Thyroid gland (tissue), 4 donors: ENCODE measurements at regions not wholly inside any gene's neighbourhood (a gene's known extent, or its start where the extent isn't known, plus 50 kb on each side); places are given as distances from the start of the nearest gene placed in this dataset.
"Not testable (repeated sequence)": the region's sequence is repeated elsewhere in the genome, so short reads cannot be mapped to it uniquely, and the experiment has no call there.

Experiments
- DNase-seq, 2 donors: peaks; one replicate each; pipeline ENCODE4 v3.0.0-alpha.2; 2019
- H3K27ac ChIP-seq, 3 donors: fragments of 200-600 bp; sonication (generic); 1 replicate in 2 of 3; 2 replicates in 1 of 3; pipeline ENCODE4 v1.5.1; 2016 to 2019; ENCODE audit warnings: mild to moderate bottlenecking in 1 of 3, moderate library complexity in 1 of 3
- H3K27me3 ChIP-seq: fragments of 200-600 bp; sonication (generic); one replicate; pipeline ENCODE4 v1.5.1; 2019
- H3K36me3 ChIP-seq, 2 donors: fragments of 200-600 bp; sonication (generic); one replicate each; pipeline ENCODE4 v1.5.1; 2016 to 2019
- H3K4me1 ChIP-seq, 2 donors: fragments of 200-600 bp; sonication (generic); one replicate each; pipeline ENCODE4 v1.5.1; 2017 to 2019
- H3K4me3 ChIP-seq, 3 donors: fragments of 200-600 bp; sonication (generic); replicated peaks in 1 of 3; 1 replicate in 2 of 3; 2 replicates in 1 of 3; pipeline ENCODE4 v1.5.1; 2016; ENCODE audit warnings: mild to moderate bottlenecking in 1 of 3
- H3K9me3 ChIP-seq: fragments of 200-600 bp; sonication (generic); one replicate; pipeline ENCODE4 v1.5.1; 2017
- POLR2A ChIP-seq, 2 donors: fragments of 450-650 bp; IDR thresholded peaks; one replicate each; pipeline ENCODE4 v1.6.1; 2017; ENCODE audit warnings: antibody characterized with exemption in 2 of 2, mild to moderate bottlenecking in 2 of 2, moderate library complexity in 1 of 2
- WGBS, 2 donors: methylation state at CpG; one replicate each; pipeline ENCODE4 v1.1.5; 2017; 5-methylcytosine and 5-hydroxymethylcytosine counted together
- intact Hi-C: fragments of 100-400 bp; cut with DNase I; formaldehyde crosslinking; loops from one replicate; pipeline ENCODE4 v1.15.1; 2023
- TF ChIP-seq, protein P1 (sequence below), 6 experiments: fragments of 200-600 bp in 3 of 6; fragments of 450-650 bp in 3 of 6; sonication (generic) in 3 of 6; IDR thresholded peaks; one replicate each; pipeline ENCODE4 v1.5.1; 2016 to 2019; ENCODE audit warnings: antibody characterized with exemption in 6 of 6, mild to moderate bottlenecking in 2 of 6, inconsistent platforms in 1 of 6, moderate library complexity in 1 of 6

DNA sequence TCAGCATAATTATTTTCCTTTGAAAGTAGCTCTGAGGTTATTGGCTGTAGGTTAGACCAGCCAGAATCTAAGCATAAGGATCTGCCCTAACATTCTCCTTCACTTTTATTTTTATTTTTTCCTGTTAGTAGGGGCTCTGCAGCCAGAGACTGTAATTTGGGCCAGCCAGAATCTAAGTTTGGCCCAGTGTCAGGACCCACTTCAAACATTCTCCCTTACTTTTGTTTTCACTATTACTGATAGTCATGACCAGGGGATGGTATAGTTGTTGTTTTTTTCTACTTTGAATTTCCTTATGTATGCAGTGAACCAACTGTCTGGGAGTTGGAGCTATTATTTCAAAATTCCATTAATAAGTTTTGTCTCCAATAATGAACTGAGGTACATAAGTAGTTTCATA, 121.0 kb upstream of the MBNL1 start:
- Histone ChIP-seq H3K4me3 (no peak overlapping the region), H3K4me1 (no peaks in the 10 kb centered on the region), H3K9me3 (no peaks in the 10 kb centered on the region), H3K27me3 (no peaks in the 10 kb centered on the region), H3K36me3 (no peaks in the 10 kb centered on the region), H3K27ac (no peak overlapping the region)
- intact Hi-C loops: no loop called here
- TF ChIP-seq, protein P1, sequence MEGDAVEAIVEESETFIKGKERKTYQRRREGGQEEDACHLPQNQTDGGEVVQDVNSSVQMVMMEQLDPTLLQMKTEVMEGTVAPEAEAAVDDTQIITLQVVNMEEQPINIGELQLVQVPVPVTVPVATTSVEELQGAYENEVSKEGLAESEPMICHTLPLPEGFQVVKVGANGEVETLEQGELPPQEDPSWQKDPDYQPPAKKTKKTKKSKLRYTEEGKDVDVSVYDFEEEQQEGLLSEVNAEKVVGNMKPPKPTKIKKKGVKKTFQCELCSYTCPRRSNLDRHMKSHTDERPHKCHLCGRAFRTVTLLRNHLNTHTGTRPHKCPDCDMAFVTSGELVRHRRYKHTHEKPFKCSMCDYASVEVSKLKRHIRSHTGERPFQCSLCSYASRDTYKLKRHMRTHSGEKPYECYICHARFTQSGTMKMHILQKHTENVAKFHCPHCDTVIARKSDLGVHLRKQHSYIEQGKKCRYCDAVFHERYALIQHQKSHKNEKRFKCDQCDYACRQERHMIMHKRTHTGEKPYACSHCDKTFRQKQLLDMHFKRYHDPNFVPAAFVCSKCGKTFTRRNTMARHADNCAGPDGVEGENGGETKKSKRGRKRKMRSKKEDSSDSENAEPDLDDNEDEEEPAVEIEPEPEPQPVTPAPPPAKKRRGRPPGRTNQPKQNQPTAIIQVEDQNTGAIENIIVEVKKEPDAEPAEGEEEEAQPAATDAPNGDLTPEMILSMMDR (IDR thresholded peaks at IDR 0.05): no peak
- TF ChIP-seq POLR2A (IDR thresholded peaks at IDR 0.05): no peak
- DNase-seq: no peak

DNA sequence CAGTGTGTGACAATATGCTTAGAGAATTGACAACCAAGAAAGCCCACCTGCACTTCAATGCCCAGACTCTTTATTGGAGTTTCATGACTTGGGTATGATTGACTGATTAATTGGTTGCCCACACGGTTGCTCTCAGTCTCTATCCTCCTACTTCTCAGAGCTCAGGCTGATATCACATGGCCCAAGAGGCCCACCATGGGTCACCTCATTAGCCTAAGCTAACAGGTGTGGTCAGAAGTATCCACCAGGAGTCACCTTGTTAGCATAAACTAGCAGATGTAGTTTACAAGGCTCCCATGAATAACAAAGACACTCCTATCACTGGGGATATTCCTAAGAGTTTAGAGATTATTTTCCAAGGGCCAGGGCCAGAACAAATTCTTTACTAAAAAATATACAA, 120.2 kb upstream of the MBNL1 start:
- no peak overlapping the region for H3K27ac ChIP-seq
- no peaks in the 10 kb centered on the region for H3K27me3 ChIP-seq
- DNase-seq: no peak
- intact Hi-C loops: no loop called here
- no peaks in the 10 kb centered on the region for H3K4me1 ChIP-seq
- no peaks in the 10 kb centered on the region for H3K9me3 ChIP-seq
- TF ChIP-seq, protein P1 (IDR thresholded peaks at IDR 0.05): no peak
- TF ChIP-seq POLR2A (IDR thresholded peaks at IDR 0.05): no peak
- no peaks in the 10 kb centered on the region for H3K36me3 ChIP-seq
- H3K4me3 ChIP-seq: no peak overlapping the region
- 70 to 85% methylated on average over 1 of the region's 1 CpG for WGBS, 2 donors

DNA sequence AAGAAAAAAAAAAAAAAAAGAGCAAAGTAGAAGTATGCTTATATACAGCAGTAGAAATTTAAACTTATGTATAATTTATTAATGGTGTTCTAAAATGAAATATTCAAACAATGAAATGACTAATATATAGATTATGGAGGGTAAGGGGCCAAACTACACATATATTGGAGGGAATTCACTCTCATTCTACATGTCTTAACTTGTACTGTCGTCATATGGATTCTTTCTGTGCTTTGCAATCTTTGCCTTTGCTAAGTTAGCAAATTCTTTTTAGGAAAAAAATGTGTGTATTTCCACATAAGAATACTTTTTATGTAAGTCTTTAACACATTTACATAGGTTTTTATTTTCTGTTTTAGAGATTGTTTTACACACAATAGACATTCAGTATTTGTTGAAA, 118.9 kb upstream of the MBNL1 start:
- TF ChIP-seq POLR2A (IDR thresholded peaks at IDR 0.05): no peak
- TF ChIP-seq, protein P1 (IDR thresholded peaks at IDR 0.05): no peak
- 95 to 97% methylated on average over 1 of the region's 1 CpG for WGBS, 2 donors
- Histone ChIP-seq H3K27me3 (no peaks in the 10 kb centered on the region), H3K9me3 (no peaks in the 10 kb centered on the region), H3K4me1 (no peaks in the 10 kb centered on the region), H3K4me3 (no peak overlapping the region), H3K36me3 (no peaks in the 10 kb centered on the region), H3K27ac (no peak overlapping the region)
- no peak for DNase-seq
- intact Hi-C loops: no loop called here

DNA sequence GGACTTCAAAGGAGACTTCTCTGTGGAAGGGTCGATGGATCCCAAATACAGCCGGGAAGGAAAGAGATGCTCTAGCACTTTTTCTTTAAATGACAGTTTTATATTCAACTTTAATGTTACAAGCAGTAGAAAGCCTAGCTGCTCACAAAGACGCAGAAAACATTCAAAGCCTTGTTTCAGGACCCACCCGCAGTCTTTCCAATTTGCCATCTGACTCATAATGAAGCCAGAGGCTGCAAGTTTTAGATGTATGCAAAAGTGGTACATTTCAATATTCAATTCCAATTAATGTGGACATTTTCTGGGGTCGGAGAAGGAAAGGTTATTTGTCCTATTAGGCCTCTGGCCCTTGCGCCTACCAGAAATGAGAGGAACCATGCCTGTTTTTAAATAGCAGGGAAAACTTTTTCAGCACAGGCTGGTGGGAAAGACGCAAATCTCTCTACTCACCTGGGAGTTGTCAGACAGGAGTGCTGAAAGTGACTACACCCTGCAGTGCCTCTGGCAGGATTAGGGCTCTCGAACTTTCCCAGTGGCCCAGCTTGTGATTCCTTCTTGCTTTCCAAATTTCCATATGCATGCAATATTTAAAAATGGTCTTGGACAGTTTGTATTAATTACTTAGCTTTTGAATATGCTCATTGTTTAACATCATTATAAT, 117.4 kb upstream of the MBNL1 start:
- no peaks in the 10 kb centered on the region for H3K9me3 ChIP-seq
- H3K4me1 ChIP-seq: no peaks in the 10 kb centered on the region
- no peaks in the 10 kb centered on the region for H3K36me3 ChIP-seq
- intact Hi-C loops: no loop called here
- WGBS, 2 donors: 69 to 79% methylated on average over 8 of the region's 8 CpGs
- TF ChIP-seq, protein P1 (IDR thresholded peaks at IDR 0.05): no peak
- TF ChIP-seq POLR2A (IDR thresholded peaks at IDR 0.05): no peak
- no peak for DNase-seq
- H3K27me3 ChIP-seq: no peaks in the 10 kb centered on the region
- no peak overlapping the region for H3K27ac ChIP-seq
- no peak overlapping the region for H3K4me3 ChIP-seq

DNA sequence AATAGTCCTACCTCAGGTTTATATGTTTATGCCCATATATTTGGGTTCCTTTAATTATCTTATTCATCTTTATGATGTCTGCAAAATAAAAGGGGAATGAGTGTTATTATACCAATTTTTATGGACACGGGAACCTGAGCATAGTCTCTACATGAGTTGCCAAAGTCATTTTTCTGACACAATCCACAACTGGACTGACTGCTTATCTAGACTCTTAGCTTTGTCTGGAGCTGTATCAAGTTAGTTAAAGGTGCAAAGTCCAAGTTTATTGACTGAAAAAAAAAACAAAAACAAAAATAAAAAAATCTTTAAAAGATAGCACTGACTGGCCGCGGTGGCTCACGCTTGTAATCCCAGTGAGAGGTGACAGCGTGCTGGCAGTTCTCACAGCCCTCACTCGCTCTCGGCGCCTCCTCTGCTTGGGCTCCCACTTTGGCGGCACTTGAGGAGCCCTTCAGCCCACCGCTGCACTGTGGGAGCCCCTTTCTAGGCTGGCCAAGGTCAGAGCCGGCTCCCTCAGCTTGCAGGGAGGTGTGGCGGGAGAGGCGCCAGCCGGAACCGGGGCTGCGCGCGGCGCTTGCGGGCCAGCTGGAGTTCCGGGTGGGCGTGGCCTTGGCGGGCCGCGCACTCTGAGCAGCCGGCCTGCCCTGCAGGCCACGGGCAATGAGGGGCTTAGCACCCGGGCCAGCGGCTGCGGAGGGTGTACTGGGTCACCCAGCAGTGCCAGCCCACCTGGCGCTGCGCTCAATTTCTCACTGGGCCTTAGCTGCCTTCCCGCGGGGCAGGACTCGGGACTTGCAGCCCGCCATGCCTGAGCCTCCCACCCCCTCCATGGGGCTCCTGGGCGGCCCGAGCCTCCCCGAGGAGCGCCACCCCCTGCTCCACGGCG, 116.6 kb upstream of the MBNL1 start:
- H3K4me1 ChIP-seq, H3K27ac ChIP-seq, DNase-seq, H3K9me3 ChIP-seq, H3K4me3 ChIP-seq, intact Hi-C loops, H3K27me3 ChIP-seq, H3K36me3 ChIP-seq: not testable (repeated sequence)
- 96 to 97% methylated on average over 10 to 13 of the region's 42 CpGs for whole genome bisulfite sequencing, 2 donors

DNA sequence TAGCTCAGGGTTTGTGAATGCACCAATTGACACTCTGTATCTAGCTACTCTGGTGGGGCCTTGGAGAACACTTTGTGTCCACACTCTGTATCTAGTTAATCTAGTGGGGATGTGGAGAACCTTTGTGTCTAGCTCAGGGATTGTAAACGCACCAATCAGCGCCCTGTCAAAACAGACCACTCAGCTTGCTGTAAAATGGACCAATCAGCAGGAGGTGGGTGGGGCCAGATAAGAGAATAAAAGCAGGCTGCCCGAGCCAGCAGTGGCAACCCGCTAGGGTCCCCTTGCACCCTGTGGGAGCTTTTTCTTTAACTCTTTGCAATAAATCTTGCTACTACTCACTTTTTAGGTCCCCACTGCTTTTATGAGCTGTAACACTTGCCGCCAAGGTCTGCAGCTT, 115.6 kb upstream of the MBNL1 start:
- DNase-seq, H3K36me3 ChIP-seq, H3K27ac ChIP-seq, intact Hi-C loops, H3K4me1 ChIP-seq, H3K4me3 ChIP-seq, H3K9me3 ChIP-seq, H3K27me3 ChIP-seq: not testable (repeated sequence)
- 90 to 93% methylated on average over 5 of the region's 5 CpGs for WGBS, 2 donors
